ENCODE measurements at regions not wholly inside any gene's neighbourhood (a gene's known extent, or its start where the extent isn't known, plus 50 kb on each side); places are given as distances from the start of the nearest gene placed in this dataset.
A peak's percentile ranks its signal among the peaks of the same experiment; 100 is the strongest.

DNA sequence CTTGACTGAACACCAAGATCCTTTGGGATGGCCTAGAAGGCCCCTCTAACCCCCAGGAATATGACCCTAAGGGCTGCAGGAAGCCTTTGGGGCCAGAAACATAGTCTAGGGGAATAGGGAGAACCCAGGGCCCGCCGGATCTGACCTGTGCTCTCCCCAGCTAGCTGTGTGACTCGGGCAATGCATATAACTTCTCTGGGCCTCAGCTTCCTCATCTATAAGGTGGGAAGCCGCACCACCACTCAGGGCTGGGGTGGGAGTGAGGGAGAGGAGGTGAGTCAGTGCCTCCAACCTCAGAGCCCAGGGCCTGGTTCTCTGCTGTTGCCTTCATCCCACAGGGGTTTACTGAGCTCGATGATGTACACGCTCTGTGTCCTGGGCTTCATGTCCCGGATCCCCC, 434.4 kb downstream of the PTPRU start:
- Mint-ChIP-seq H3K4me3 (no peak overlapping the region), H3K27ac (no peak overlapping the region), H3K9me3 (no peaks in the 10 kb centered on the region), H3K36me3 (ENCODE audit: low read depth) (no peaks in the 10 kb centered on the region), H3K4me1 (no peaks in the 10 kb centered on the region), H3K27me3 (peaks cover 12% of the 10 kb centered on the region)
- DNase-seq: peak; percentile 9
- ChIA-PET CTCF (no interaction called here), POLR2A (no interaction called here)

DNA sequence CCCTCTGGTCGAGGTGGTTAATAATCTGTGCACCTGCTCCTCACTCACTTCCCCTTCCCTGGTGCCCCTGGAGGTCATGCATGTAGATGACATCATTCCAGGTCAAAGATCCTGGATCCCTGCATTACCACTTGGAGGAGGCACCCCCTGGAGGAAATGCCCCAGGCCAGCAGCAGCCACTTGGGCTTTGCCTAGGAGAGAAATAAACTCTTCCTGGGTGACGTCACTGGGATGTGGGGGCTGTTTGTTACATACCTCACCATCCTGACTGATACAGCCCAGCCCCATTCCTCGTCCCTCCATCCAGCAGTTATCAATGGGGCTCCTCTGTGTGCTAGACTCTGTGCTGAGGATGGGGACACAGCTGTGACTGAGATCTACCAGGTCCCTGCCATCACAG, 433.6 kb downstream of the PTPRU start:
- CTCF ChIA-PET: no interaction called here
- Mint-ChIP-seq H3K4me3 (no peak overlapping the region), H3K4me1 (no peaks in the 10 kb centered on the region), H3K27me3 (peaks cover 18% of the 10 kb centered on the region), H3K9me3 (no peaks in the 10 kb centered on the region), H3K27ac (no peak overlapping the region), H3K36me3 (ENCODE audit: low read depth) (no peaks in the 10 kb centered on the region)
- peak; percentile 3 for DNase-seq
- POLR2A ChIA-PET: no interaction called here

DNA sequence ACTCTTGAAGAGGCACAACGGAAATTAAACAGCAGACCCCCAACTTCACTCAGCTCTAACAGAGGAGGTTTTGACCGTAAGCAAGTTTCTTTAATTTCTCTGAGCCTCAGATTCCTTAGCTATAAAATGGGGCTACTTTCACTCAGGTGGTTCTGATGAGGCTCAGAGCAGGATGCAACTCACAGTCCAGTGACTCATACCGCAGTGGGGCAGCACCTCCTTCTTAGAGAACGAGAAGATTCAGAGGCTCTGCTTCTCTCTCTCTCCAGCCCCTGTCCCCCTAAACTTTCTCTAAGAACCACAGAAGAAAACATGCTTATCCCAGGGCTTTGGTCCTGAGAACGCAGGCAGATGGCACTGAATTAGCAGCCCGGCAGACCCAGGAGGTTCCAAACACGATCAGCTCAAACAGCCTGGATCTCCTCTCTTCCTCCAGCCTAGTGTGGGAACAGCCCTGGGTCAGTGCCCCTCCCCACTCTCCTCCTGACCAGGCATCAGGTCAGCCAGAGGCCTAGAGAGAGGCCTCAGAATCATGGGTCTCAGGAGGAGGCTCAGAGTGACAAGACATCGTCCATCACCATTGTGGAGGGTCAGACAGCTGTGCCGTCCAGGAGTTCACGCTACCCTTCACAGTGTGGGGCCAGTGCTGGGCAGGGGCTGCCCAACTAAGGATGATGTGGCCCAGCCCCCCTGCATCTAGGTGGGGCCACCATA, 433.0 kb downstream of the PTPRU start:
- Mint-ChIP-seq H3K27me3 (peaks cover 20% of the 10 kb centered on the region), H3K27ac (no peak overlapping the region), H3K4me3 (no peak overlapping the region), H3K36me3 (ENCODE audit: low read depth) (no peaks in the 10 kb centered on the region), H3K4me1 (no peaks in the 10 kb centered on the region), H3K9me3 (no peaks in the 10 kb centered on the region)
- ChIA-PET CTCF (no interaction called here), POLR2A (no interaction called here)
- peak; percentile 9 for DNase-seq

- Mint-ChIP-seq H3K27ac (no peak overlapping the region), H3K36me3 (ENCODE audit: low read depth) (no peaks in the 10 kb centered on the region)
These were observed 432.3 kb downstream of the PTPRU start for GRCh38 chr1:29668551-29669157.

DNA sequence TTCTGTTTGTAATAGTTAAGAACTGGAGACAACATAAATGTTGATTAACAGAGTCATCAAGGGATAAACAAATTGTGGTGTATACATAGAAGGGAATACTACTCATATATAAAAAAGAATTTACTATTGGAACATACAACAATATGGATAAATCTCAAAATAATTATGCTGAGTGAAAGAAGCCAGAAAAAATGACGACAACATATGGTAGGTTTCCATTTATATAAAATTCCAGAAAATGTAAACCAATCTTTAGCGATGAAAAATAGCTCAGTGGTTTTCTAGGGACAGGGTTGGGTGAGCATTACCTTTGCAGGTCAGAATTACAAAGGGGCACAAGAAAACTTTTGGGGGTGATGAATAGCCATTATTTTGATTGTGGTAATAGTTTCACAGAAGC, 431.6 kb downstream of the PTPRU start:
- CTCF ChIA-PET: no interaction called here
- no peak for DNase-seq
- Mint-ChIP-seq H3K36me3 (ENCODE audit: low read depth) (no peaks in the 10 kb centered on the region), H3K9me3 (no peaks in the 10 kb centered on the region), H3K4me1 (no peaks in the 10 kb centered on the region), H3K27ac (no peak overlapping the region), H3K4me3 (no peak overlapping the region), H3K27me3 (peaks cover 25% of the 10 kb centered on the region)
- POLR2A ChIA-PET: no interaction called here

More at GRCh38 chr1:29668551-29669157, 432.3 kb downstream of the PTPRU start:
- Mint-ChIP-seq H3K27me3 (peaks cover 20% of the 10 kb centered on the region), H3K9me3 (no peaks in the 10 kb centered on the region), H3K4me1 (no peaks in the 10 kb centered on the region), H3K4me3 (no peak overlapping the region)
- ChIA-PET CTCF (no interaction called here), POLR2A (no interaction called here)
- DNase-seq: no peak

- H3K4me3 Mint-ChIP-seq: no peak overlapping the region
- no peaks in the 10 kb centered on the region for H3K4me1 Mint-ChIP-seq
- DNase-seq: no peak
- ChIA-PET CTCF (no interaction called here), POLR2A (no interaction called here)
- H3K27me3 Mint-ChIP-seq: peaks cover 38% of the 10 kb centered on the region
- H3K27ac Mint-ChIP-seq: no peak overlapping the region
- no peaks in the 10 kb centered on the region for H3K9me3 Mint-ChIP-seq
- H3K36me3 Mint-ChIP-seq (ENCODE audit: low read depth): no peaks in the 10 kb centered on the region
These were observed 428.4 kb downstream of the PTPRU start for GRCh38 chr1:29664711-29665110.

- H3K27ac Mint-ChIP-seq: no peak overlapping the region
- CTCF ChIA-PET: no interaction called here
- POLR2A ChIA-PET: no interaction called here
- no peaks in the 10 kb centered on the region for H3K9me3 Mint-ChIP-seq
- H3K27me3 Mint-ChIP-seq: peaks cover 24% of the 10 kb centered on the region
- DNase-seq: no peak
- H3K36me3 Mint-ChIP-seq (ENCODE audit: low read depth): no peaks in the 10 kb centered on the region
- H3K4me1 Mint-ChIP-seq: no peaks in the 10 kb centered on the region
- H3K4me3 Mint-ChIP-seq: no peak overlapping the region
These were observed 422.4 kb downstream of the PTPRU start for GRCh38 chr1:29658688-29659087.

GRCh38 chr1:29657816-29658215, 421.5 kb downstream of the PTPRU start:
- peaks cover 19% of the 10 kb centered on the region for H3K27me3 Mint-ChIP-seq
- DNase-seq: peak; percentile 10

GRCh38 chr1:29655945-29656850, 419.9 kb downstream of the PTPRU start:
- peaks cover 13% of the 10 kb centered on the region for H3K27me3 Mint-ChIP-seq
- H3K27ac Mint-ChIP-seq: no peak overlapping the region
- no peaks in the 10 kb centered on the region for H3K36me3 Mint-ChIP-seq (ENCODE audit: low read depth)
- ChIA-PET POLR2A (no interaction called here), CTCF (interaction anchor here (0.7 kb wide), 1 partner anchor 381 kb away, joined by 3 read pairs; no protein-coding TSS in a partner anchor)
- no peaks in the 10 kb centered on the region for H3K9me3 Mint-ChIP-seq
- no peaks in the 10 kb centered on the region for H3K4me1 Mint-ChIP-seq
- DNase-seq: peak; percentile 10
- no peak overlapping the region for H3K4me3 Mint-ChIP-seq

More at GRCh38 chr1:29657816-29658215, 421.5 kb downstream of the PTPRU start:
- Mint-ChIP-seq H3K9me3 (no peaks in the 10 kb centered on the region), H3K4me1 (no peaks in the 10 kb centered on the region), H3K36me3 (ENCODE audit: low read depth) (no peaks in the 10 kb centered on the region), H3K27ac (no peak overlapping the region), H3K4me3 (no peak overlapping the region)
- ChIA-PET POLR2A (no interaction called here), CTCF (interaction anchor here (0.6 kb wide), 1 partner anchor 166 kb away, joined by 3 read pairs; no protein-coding TSS in a partner anchor)

- POLR2A ChIA-PET: no interaction called here
- no peak overlapping the region for H3K4me3 Mint-ChIP-seq
- peak; percentile 4 for DNase-seq
- no peaks in the 10 kb centered on the region for H3K36me3 Mint-ChIP-seq (ENCODE audit: low read depth)
- no peaks in the 10 kb centered on the region for H3K4me1 Mint-ChIP-seq
- H3K27ac Mint-ChIP-seq: no peak overlapping the region
- H3K27me3 Mint-ChIP-seq: peaks cover 7% of the 10 kb centered on the region
- no peaks in the 10 kb centered on the region for H3K9me3 Mint-ChIP-seq
- CTCF ChIA-PET: no interaction called here
These were observed 418.8 kb downstream of the PTPRU start for GRCh38 chr1:29655145-29655544.

DNA sequence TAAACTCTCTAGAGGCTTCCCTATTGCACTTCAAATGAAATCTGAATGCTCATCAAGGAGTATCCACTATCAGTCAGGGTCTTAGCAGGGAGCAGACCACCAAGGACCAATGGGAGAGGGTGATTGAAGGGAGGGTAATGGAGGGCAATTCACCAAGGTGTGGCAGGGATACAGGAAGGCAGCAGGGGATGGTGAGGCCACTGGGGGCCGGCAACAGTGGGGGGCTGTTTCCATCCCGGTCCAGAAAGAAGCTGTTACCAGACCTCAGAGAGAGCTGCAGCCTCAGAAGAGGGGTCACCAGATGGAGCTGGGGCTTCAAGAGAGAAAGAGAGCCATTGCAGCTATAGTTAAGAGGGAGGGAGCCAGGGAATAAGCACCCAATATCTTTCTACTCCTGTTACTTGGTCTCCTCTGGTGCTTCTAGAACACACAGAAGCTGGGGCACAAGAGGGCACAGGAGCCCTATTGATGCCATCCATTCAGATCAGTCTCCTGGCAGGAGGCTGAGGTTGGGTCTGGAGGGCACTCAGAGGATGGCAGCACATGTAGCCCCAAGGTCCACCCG, 417.6 kb downstream of the PTPRU start:
- Mint-ChIP-seq H3K4me1 (no peaks in the 10 kb centered on the region), H3K4me3 (no peak overlapping the region), H3K27ac (no peak overlapping the region), H3K27me3 (peaks cover 2% of the 10 kb centered on the region), H3K9me3 (no peaks in the 10 kb centered on the region), H3K36me3 (ENCODE audit: low read depth) (no peaks in the 10 kb centered on the region)
- no peak for DNase-seq
- POLR2A ChIA-PET: no interaction called here
- CTCF ChIA-PET: no interaction called here

DNA sequence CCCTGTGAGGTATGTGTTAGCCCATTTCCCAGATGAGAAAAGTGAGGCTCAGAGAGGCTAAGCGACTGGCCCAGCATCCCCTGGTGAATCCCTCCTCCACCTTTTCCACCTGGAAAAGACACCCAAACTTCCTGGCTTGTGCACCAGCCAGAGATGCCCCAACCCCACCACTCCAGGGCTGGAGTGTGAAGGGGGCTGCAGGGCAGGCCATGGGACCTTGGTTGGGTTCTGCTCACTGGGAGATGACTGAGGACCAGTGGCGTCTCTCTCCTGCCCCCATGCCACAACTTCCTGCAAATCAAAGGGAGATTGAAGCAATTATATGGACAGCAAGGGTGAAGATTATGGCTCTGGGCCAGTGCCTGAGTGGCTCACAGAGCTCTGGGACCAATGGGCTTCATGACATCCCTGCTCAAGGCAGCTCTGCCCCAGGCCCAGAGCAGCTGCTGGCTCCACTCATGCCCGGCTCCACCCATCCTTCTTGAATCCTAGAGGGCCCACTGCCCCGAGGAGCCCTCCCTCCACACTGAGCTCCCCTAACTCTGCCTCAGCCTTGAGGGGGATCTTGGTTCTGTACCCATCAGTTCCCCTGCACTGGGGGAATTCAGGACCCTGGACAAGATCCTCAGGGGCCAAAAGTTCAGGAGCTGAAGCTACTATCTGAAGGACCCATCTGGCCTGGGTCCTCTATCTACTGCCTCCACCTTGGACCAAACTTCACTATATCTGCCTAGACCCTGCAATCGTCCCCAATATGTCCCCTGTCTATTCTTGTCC, 416.9 kb downstream of the PTPRU start:
- ChIA-PET CTCF (no interaction called here), POLR2A (no interaction called here)
- no peaks in the 10 kb centered on the region for H3K36me3 Mint-ChIP-seq (ENCODE audit: low read depth)
- no peak overlapping the region for H3K4me3 Mint-ChIP-seq
- peaks cover 5% of the 10 kb centered on the region for H3K27me3 Mint-ChIP-seq
- DNase-seq: peak; percentile 12
- H3K27ac Mint-ChIP-seq: no peak overlapping the region
- no peaks in the 10 kb centered on the region for H3K9me3 Mint-ChIP-seq
- H3K4me1 Mint-ChIP-seq: no peaks in the 10 kb centered on the region
